ENCODE measurements at regions not wholly inside any gene's neighbourhood (a gene's known extent, or its start where the extent isn't known, plus 50 kb on each side); places are given as distances from the start of the nearest gene placed in this dataset.

DNA sequence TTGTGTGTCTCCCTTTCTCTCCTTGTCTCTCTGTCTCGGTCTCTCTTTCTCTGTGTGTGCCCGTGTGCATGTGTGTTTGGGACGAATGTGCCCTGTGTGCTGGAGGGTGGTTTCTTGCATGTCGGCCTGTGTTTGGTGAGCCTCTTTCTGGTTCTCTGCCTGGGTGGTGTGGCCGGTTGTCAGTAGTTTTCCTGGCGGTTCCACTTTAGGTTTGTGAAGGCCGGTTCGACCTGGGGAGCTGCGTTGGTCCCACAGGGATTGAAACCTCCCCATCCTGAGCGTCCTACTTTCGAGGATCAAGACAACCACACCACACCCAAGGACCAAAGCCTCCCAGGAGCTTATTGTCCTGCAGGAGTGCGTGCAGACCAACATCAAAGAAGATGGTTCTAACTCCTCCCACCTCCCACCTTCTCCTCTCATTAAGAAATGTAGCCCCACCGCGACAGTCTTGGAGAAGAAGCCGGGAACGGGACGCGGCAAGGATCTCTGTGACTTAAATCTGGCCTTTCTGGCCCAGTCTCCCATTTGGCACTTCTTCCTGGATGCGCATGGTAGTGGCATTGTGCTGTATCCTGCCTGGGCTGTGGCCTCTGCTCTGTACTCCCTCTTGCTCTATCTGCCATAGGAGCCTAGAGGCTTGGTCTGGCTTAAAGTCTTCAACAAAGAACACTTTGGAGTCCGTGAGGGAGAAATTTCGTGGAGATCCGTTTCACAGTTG, 1685.0 kb downstream of the TP53TG3F start:
- H3K27ac ChIP-seq, result no peak overlapping the region
- TF ChIP-seq, protein P1, sequence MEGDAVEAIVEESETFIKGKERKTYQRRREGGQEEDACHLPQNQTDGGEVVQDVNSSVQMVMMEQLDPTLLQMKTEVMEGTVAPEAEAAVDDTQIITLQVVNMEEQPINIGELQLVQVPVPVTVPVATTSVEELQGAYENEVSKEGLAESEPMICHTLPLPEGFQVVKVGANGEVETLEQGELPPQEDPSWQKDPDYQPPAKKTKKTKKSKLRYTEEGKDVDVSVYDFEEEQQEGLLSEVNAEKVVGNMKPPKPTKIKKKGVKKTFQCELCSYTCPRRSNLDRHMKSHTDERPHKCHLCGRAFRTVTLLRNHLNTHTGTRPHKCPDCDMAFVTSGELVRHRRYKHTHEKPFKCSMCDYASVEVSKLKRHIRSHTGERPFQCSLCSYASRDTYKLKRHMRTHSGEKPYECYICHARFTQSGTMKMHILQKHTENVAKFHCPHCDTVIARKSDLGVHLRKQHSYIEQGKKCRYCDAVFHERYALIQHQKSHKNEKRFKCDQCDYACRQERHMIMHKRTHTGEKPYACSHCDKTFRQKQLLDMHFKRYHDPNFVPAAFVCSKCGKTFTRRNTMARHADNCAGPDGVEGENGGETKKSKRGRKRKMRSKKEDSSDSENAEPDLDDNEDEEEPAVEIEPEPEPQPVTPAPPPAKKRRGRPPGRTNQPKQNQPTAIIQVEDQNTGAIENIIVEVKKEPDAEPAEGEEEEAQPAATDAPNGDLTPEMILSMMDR (conservative IDR thresholded peaks at IDR 0.05), result no peak

GRCh38 chr16:35146031-35146710, 1686.8 kb downstream of the TP53TG3F start:
- TF ChIP-seq ZFX (IDR thresholded peaks at IDR 0.05), result no peak
- TF ChIP-seq, protein P1 (conservative IDR thresholded peaks at IDR 0.05), result no peak
- H3K27ac ChIP-seq, result no peak overlapping the region

- no peak for TF ChIP-seq ZFX (IDR thresholded peaks at IDR 0.05)
- TF ChIP-seq, protein P1 (conservative IDR thresholded peaks at IDR 0.05), result no peak
- no peak overlapping the region for H3K27ac ChIP-seq
Observed at GRCh38 chr16:35146723-35147458, 1687.5 kb downstream of the TP53TG3F start.

GRCh38 chr16:35147556-35148504, 1688.4 kb downstream of the TP53TG3F start:
- TF ChIP-seq ZFX (IDR thresholded peaks at IDR 0.05), result no peak
- TF ChIP-seq, protein P1 (conservative IDR thresholded peaks at IDR 0.05), result no peak
- no peak overlapping the region for H3K27ac ChIP-seq

DNA sequence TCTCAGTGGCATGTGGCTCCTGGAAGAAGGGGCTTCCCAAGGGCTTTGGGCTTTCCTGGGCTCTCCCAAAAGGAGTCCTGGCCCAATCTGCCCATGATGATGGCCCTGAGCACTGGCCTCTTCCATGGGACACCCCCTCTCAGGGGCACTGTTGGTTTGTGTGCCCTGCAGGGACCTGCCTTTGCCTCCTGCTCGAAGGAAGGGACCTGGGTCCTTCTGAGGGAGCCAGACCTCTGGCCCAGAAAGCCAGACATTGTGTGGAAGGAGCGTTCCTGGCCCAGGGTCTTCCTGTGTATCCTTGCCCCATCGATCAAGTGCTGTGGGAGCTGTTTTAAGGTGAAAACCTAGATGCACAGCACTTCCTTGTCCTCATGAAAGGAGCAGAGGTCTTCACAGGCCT, 1689.3 kb downstream of the TP53TG3F start:
- H3K27ac ChIP-seq, result no peak overlapping the region
- TF ChIP-seq ZFX (IDR thresholded peaks at IDR 0.05), result no peak
- TF ChIP-seq, protein P1 (conservative IDR thresholded peaks at IDR 0.05), result no peak

- TF ChIP-seq, protein P1 (conservative IDR thresholded peaks at IDR 0.05), result no peak
- no peak for TF ChIP-seq ZFX (IDR thresholded peaks at IDR 0.05)
Observed at GRCh38 chr16:35149550-35149949, 1690.1 kb downstream of the TP53TG3F start.

More at GRCh38 chr16:35149550-35149949, 1690.1 kb downstream of the TP53TG3F start:
- no peak overlapping the region for H3K27ac ChIP-seq

Measured in C4-2B (cell line).